ENCODE measurements at regions not wholly inside any gene's neighbourhood (a gene's known extent, or its start where the extent isn't known, plus 50 kb on each side); places are given as distances from the start of the nearest gene placed in this dataset.

DNA sequence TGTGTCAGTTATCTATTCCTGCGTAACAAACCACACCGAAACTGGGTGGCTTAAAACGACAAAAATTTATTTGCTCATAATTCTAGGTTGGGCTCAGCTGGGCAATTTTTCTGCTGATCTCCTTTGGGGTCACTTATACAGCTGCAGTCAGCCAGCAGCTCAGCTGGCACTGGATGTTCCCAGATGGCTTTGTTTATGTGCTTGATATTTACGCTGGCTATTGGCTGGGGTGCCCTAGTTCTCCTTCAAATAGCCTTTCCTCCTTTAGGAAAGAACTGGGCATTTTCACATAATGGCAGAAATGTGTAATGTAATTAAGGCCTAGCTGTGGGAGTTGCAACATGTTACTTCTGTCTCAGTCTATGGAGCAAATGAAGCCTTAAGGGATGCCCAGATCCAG lies 142.2 kb downstream of the B3GNT2 start:
- TF ChIP-seq, protein P1, sequence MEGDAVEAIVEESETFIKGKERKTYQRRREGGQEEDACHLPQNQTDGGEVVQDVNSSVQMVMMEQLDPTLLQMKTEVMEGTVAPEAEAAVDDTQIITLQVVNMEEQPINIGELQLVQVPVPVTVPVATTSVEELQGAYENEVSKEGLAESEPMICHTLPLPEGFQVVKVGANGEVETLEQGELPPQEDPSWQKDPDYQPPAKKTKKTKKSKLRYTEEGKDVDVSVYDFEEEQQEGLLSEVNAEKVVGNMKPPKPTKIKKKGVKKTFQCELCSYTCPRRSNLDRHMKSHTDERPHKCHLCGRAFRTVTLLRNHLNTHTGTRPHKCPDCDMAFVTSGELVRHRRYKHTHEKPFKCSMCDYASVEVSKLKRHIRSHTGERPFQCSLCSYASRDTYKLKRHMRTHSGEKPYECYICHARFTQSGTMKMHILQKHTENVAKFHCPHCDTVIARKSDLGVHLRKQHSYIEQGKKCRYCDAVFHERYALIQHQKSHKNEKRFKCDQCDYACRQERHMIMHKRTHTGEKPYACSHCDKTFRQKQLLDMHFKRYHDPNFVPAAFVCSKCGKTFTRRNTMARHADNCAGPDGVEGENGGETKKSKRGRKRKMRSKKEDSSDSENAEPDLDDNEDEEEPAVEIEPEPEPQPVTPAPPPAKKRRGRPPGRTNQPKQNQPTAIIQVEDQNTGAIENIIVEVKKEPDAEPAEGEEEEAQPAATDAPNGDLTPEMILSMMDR (IDR thresholded peaks at IDR 0.05): no peak
- TF ChIP-seq EZH2 (IDR thresholded peaks at IDR 0.05; ENCODE audit: borderline replicate concordance, insufficient read depth, low read depth, low read length, poor library complexity, severe bottlenecking): no peak

Data from B cell (primary cell).